AG04449 (cell line): ENCODE measurements at regions not wholly inside any gene's neighbourhood (a gene's known extent, or its start where the extent isn't known, plus 50 kb on each side); places are given as distances from the start of the nearest gene placed in this dataset.

Experiments used
- CTCF ChIA-PET: fragments of 350-600 bp; formaldehyde crosslinking; extraction: SDS; loops from one replicate; lab custom pipeline; 2021; ENCODE audit warnings: antibody characterized with exemption; lab: Yijun Ruan, JAX
- POLR2A ChIA-PET: fragments of 400-600, 350-600 bp; formaldehyde crosslinking; extraction: SDS; loops from one replicate; lab custom pipeline; 2020; ENCODE audit warnings: antibody characterized with exemption, inconsistent platforms; lab: Yijun Ruan, JAX
- DNase-seq: peaks from one replicate; pipeline ENCODE4 v3.0.0-alpha.2; 2010; ENCODE audit warnings: low read depth, low spot score
- H3K4me3 ChIP-seq: 2 replicates; pipeline ENCODE4 v1.5.1; 2011; ENCODE audit warnings: low read depth, mild to moderate bottlenecking, control low read depth, low read length
- TF ChIP-seq, protein P1 (sequence below): IDR thresholded peaks from one replicate; pipeline ENCODE4 v1.5.1; 2011; ENCODE audit warnings: mild to moderate bottlenecking, moderate library complexity, low read length, control low read depth, inconsistent platforms; ENCODE audit not compliant: insufficient read depth; ENCODE audit errors: missing control alignments

DNA sequence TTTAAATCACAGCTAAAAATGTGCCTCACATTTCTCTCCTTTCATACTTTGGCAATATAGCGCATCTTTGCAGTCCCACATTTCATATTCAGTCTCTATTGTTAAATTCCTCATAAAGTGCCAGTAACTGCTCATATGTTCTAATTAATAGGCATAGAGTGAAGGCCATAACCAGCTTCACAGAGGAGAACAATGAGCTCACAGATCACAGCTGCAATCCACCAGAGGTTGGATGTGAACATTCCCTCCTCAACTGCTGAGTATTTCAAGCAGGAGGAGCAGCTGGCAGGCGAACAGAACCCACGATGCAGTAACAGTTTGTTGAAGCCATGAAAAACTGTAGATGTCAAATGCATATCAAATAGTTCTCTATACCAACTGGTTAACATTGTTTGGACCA lies 2088.7 kb upstream of the AGA start:
- CTCF ChIA-PET, result no interaction called here
- POLR2A ChIA-PET, result no interaction called here
- no peak for DNase-seq
- H3K4me3 ChIP-seq, result no peak overlapping the region
- TF ChIP-seq, protein P1, sequence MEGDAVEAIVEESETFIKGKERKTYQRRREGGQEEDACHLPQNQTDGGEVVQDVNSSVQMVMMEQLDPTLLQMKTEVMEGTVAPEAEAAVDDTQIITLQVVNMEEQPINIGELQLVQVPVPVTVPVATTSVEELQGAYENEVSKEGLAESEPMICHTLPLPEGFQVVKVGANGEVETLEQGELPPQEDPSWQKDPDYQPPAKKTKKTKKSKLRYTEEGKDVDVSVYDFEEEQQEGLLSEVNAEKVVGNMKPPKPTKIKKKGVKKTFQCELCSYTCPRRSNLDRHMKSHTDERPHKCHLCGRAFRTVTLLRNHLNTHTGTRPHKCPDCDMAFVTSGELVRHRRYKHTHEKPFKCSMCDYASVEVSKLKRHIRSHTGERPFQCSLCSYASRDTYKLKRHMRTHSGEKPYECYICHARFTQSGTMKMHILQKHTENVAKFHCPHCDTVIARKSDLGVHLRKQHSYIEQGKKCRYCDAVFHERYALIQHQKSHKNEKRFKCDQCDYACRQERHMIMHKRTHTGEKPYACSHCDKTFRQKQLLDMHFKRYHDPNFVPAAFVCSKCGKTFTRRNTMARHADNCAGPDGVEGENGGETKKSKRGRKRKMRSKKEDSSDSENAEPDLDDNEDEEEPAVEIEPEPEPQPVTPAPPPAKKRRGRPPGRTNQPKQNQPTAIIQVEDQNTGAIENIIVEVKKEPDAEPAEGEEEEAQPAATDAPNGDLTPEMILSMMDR, result no peak

DNA sequence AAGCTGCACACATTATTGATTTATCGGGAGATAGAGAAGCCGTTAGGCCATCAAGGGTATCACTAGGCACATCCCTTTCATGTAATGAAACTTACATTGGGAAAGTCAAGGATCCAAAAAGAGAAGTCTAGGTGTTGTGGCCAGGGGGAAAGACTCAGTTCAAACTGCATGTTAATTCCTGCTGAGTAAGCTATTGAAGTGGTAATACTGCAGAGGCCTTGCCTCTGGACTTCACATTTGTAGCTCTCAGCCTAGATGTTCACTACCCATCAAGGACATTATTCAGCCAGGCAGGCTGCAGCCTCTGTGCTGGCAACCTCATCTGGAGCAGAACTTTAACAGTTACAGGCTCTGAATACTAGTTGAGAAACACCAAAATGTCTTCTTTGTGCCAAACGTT lies 2094.5 kb upstream of the AGA start:
- H3K4me3 ChIP-seq, result no peak overlapping the region
- TF ChIP-seq, protein P1, result no peak
- CTCF ChIA-PET, result no interaction called here
- DNase-seq, result no peak
- POLR2A ChIA-PET, result no interaction called here

DNA sequence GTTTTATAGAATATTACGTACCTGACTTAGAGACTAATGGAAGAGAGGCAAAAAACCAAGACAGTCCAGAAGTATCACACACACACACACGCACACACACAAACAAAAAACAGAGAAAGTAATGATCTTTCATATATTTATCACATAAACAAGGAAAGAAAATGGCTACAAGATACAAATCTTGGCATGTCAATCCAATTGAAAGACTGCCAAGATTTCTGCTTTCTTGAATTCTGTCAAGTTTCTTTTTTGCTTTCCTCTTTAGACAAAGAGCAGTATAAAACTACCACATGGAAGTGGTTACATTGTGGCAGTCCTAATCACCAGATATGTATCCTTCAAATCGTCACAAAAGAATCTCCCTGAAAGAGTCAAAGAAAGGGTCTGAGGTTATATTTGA lies 2097.4 kb upstream of the AGA start:
- DNase-seq, result no peak
- ChIA-PET POLR2A (no interaction called here), CTCF (no interaction called here)
- no peak overlapping the region for H3K4me3 ChIP-seq
- TF ChIP-seq, protein P1, result no peak

DNA sequence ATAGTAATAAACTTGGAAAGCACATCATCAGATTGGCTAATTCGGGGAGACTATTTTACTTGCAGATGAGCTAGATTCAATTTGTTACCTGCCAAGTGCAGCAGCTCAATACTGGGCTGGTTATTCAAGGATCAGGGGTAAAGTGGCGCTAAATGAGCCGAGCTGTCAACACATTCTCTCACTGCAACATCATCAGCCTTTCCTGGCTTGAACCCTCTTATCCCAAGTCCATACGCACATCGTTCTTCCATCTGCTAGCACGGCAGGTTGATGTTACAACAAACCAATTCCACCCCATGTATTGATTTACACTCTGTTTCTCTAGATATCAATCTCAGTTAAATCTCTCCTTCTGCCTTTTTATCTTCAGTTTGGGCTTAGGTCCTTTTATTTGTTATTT lies 2101.5 kb upstream of the AGA start:
- POLR2A ChIA-PET, result no interaction called here
- H3K4me3 ChIP-seq, result no peak overlapping the region
- TF ChIP-seq, protein P1, result no peak
- DNase-seq, result no peak
- CTCF ChIA-PET, result no interaction called here

DNA sequence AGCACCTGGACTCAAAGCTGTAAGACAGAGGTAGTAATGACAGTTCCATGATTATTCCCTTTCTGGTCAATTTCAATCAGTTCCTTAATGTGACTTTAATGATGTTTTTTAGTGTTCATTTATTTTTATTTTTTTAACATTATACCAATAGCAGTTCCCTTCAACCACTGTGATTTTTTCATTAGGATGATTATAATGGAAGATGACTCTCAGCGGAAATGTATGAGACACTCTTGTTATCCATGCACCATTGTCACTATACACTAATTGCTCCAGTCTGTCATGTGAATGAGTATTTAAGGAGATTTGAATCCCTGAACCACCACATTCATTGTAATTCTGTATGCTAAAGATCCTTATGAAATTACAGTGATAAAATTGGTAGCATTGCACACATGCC lies 2102.3 kb upstream of the AGA start:
- DNase-seq, result no peak
- ChIA-PET CTCF (no interaction called here), POLR2A (no interaction called here)
- no peak overlapping the region for H3K4me3 ChIP-seq
- TF ChIP-seq, protein P1, result no peak

DNA sequence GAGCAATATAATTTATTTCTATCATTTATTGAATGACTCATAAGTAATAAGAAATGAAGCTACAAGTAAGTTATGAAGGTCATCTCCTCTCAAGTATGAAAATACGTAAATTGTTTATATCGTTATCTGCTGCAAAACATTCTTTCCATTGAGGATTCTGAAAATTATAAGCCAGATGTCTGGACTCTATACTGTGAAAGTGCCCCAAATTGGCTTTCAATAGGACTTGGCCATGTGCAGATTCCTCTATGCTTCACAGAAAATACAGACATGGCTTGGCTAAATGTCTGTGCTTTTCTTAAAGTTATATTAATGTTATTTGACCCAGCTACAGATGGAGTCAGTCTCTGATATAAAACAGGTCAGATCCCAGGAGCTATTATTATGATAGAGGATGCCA lies 2109.9 kb upstream of the AGA start:
- TF ChIP-seq, protein P1, result no peak
- ChIA-PET POLR2A (no interaction called here), CTCF (no interaction called here)
- no peak for DNase-seq
- no peak overlapping the region for H3K4me3 ChIP-seq
